ENCODE measurements at regions not wholly inside any gene's neighbourhood (a gene's known extent, or its start where the extent isn't known, plus 50 kb on each side); places are given as distances from the start of the nearest gene placed in this dataset.

GRCh38 chr16:51722467-51722866 lies 571.4 kb upstream of the SALL1 start:
- no peak for DNase-seq (ENCODE audit: low spot score)

- DNase-seq (ENCODE audit: low spot score) = no peak
Measured at GRCh38 chr16:51719376-51719775, 568.3 kb upstream of the SALL1 start.

DNA sequence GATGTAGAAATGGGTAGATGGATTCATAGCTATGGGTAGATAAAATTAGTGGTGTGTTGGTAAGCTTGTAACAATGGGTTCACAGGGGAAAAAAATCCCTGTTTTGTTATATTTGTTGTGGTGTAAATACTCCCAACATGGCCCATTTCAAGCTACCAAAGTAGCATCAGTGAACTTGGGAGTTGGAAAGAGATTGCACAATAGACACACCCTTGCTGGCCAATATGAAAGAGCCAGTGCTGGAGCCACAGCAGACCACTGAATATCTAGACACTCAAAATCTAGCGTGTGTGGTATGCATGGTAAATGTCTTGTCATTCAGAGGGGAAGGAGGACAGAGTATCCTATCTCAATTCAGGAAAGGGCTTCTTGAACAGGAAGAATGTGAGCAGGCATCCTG lies 565.1 kb upstream of the SALL1 start:
- DNase-seq (ENCODE audit: low spot score) = no peak

GRCh38 chr16:51713502-51713901 lies 562.4 kb upstream of the SALL1 start:
- DNase-seq (ENCODE audit: low spot score) = no peak

GRCh38 chr16:51710905-51711563 lies 560.0 kb upstream of the SALL1 start:
- no peak for DNase-seq (ENCODE audit: low spot score)

DNA sequence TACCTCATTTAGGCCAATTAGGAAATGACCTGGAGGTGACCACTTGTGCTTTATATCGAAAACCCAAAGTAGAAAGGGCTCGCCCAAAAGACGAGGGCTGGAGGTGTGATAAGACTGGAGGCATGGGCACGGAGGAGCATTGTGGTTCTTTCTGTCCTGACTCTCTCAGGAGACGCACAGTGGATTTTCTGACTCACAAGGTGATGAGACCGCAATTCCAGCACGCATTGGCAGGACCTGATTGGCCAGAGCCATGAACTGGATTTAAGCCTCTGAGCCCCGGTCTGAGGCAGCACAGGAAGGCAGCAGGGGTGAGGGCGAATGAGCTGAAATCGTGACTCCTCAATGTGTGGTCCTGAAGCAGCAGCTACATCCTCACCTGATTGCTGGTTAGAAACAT lies 559.1 kb upstream of the SALL1 start:
- DNase-seq (ENCODE audit: low spot score) = no peak

DNA sequence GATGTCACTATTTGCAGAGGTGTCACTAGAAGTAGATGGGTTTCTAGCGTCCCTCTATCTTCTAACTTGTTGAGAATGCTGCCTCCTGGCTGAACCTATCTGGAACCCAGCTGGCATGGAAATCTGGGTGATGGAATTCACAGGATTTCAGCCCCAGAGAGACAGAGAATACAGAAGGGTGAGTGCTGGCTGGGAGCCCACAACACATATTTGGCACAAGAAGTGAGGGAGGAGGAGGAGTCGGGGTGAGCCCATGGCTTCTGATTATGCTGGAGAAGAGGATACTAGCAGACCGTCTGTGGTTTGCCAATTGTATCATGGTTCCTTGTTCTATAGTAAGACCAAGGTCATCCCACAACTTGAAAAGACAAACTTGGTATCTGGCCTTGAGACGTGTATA lies 557.8 kb upstream of the SALL1 start:
- DNase-seq (ENCODE audit: low spot score) = no peak

GRCh38 chr16:51707666-51708065 lies 556.6 kb upstream of the SALL1 start:
- DNase-seq (ENCODE audit: low spot score) = no peak

DNA sequence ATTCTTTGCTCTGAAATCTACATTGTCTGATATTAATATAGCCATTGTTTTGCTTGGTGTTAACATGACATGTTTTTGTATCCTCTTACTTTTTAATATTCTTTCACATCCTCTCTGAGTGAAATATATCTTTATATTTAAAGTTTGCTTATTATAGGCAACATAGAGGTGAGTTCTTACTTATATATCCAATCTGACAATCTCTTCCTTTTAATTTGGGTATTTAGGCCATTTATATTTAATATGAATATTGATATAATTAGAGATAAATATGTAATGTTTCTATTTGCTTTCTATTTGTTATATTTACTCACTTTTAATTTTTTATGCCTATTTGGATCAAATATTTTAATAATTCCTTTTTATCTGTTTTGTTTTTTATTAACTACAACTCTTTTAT lies 554.1 kb upstream of the SALL1 start:
- no peak for DNase-seq (ENCODE audit: low spot score)

DNA sequence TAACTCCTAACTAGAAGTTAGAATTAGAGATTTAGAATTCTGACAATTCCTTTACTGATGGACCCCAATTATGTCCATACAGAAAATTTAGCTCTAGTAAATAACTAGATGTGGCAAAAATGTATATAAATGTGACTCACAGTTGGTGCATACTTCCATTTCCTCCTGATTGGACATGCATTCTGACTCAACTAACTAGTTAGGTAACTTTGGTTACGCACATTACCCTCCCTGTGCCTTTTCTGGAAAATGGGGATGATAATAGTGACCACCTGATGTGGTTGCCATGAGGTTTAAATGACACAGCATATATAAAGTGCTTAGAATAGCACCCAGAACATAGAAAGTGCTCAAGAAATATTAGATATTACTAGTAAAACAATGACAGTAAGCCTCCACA lies 550.0 kb upstream of the SALL1 start:
- no peak for DNase-seq (ENCODE audit: low spot score)

DNA sequence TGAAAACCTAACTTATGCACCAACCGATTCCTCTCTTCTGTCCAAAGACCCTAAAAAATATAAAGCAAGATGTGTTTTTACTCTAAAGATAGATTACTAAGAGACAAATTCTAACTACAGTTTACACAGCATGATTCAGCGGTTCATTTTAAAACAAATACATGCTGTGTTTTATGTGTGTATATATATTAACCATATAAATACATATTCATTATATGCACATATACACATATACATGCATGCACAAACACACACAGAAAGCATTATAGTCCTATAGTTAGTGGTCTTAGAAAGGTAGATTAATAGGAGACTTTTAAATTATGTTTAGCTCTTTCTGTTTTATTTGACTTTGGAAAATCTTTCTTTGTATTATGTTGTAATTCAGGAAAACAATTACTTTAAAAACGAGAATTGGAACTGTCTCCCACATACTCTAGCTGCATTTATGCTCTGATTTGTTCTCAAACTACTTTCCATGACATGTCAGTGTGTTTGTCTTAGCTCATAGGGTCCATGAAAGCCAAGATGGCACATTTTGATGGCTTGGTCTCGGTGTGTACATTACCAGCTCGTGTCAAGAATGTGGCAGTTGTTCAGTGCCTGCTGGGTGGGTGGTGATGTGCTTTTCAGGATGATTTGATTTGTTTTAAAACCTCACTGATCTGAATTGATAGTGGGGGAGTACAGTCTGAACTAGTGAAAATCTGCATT lies 548.8 kb upstream of the SALL1 start:
- no peak for DNase-seq (ENCODE audit: low spot score)

GRCh38 chr16:51698647-51699046 lies 547.6 kb upstream of the SALL1 start:
- no peak for DNase-seq (ENCODE audit: low spot score)

- no peak for DNase-seq (ENCODE audit: low spot score)
Measured at GRCh38 chr16:51697454-51697853, 546.4 kb upstream of the SALL1 start.

GRCh38 chr16:51696376-51696775 lies 545.3 kb upstream of the SALL1 start:
- no peak for DNase-seq (ENCODE audit: low spot score)

GRCh38 chr16:51691109-51691508 lies 540.0 kb upstream of the SALL1 start:
- DNase-seq (ENCODE audit: low spot score) = no peak

DNA sequence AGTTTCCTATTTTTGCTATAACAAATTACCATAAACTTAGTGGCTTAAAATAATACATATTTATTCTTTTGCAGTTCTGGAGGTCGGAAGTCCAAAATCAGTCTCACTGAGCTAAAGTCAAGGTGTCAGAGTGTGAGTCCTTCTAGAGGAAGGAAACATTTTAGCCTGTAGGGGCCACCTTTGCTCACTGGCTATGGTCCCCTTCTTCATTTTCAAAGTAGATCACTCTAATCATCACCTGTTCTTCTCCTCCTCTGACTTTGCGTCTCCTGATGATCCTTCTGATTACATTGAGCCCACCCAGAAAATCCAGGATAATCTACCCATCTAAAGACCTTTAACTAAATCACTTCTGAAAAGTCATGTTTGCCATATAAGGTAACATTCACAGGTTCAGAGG lies 534.4 kb upstream of the SALL1 start:
- no peak for DNase-seq (ENCODE audit: low spot score)

GRCh38 chr16:51683882-51684281 lies 532.8 kb upstream of the SALL1 start:
- DNase-seq (ENCODE audit: low spot score) = no peak

- DNase-seq (ENCODE audit: low spot score) = no peak
Measured at GRCh38 chr16:51682905-51683304, 531.8 kb upstream of the SALL1 start.

DNA sequence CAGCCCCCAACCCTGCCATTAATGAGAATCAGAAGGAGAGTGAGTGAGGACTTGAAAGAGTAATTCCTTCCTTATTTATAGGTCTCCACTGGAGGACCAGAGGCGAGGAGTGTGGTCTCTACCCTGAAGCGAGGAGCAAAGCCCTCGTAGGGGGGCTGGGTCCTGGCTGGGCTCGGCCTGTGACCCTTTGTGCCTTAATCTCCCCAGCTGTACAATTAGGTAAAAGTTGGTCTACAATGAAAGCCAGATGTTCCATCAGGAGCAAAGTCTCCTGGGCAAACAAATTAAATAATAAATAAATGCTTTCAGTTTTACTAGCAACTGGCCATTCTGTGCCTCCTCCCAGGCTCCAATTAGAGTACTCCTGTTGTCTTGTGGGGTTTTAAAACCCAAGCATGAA lies 523.5 kb upstream of the SALL1 start:
- no peak for DNase-seq (ENCODE audit: low spot score)

- no peak for DNase-seq (ENCODE audit: low spot score)
Measured at GRCh38 chr16:51670527-51670926, 519.5 kb upstream of the SALL1 start.

DNA sequence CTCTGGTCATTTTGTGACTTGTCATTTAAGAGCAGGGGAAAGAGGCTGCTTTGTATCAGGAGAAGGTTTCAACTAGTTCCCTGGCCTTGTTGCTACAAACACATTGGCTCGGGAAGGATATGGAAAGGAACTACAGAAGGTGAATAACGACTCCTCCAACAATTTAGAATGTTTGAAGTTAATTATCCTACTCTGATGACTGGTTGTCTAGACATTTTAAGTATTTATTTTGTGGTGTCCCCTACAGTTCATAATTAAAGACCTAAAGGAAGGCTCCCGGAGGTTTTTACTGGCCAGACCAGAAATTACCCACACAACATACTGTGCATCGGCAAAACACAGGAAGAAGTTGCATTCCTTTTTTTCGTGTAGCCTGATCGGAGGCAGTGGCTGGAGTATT lies 515.8 kb upstream of the SALL1 start:
- DNase-seq (ENCODE audit: low spot score) = no peak

- DNase-seq (ENCODE audit: low spot score) = no peak
Measured at GRCh38 chr16:51666074-51666473, 515.0 kb upstream of the SALL1 start.

DNA sequence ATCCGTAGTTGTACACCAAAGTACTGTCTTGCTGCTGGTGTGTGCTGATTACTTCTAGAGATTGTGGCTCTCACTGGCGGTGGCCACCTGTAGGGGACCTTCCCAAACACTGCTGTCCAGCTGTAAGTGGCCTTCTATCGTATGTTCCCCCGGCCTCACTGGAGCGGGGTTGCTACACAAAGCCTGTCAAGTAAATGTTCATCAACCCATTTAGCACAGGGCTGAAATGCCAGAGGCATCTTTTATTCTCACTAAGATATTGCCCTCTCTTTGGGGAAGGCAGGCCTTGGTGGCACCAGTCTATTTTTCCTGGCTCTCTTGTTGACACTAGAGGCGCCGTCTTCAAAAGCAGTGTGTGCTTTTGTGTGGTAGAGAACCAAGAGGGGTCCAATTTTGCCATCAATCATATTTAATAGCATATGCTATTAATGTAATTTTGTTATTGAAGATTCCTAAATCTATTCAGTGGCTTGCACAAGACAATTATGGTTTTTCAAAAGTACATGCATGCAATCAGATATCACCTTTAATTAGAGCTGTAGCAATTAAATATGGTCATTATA lies 514.4 kb upstream of the SALL1 start:
- DNase-seq (ENCODE audit: low spot score) = no peak

GRCh38 chr16:51658531-51658930 lies 507.5 kb upstream of the SALL1 start:
- no peak for DNase-seq (ENCODE audit: low spot score)

Data from ecto neural progenitor cell (in vitro differentiated cells).